Astrocyte (in vitro differentiated cells and primary cell): ENCODE measurements at regions not wholly inside any gene's neighbourhood (a gene's known extent, or its start where the extent isn't known, plus 50 kb on each side); places are given as distances from the start of the nearest gene placed in this dataset.

ENCODE experiments used
- CTCF ChIP-seq: IDR thresholded peaks from 2 replicates; pipeline ENCODE4 v1.5.1; 2011; ENCODE audit warnings: low read depth, mild to moderate bottlenecking, inconsistent platforms, low read length, moderate library complexity; ENCODE audit not compliant: insufficient read depth
- EZH2 ChIP-seq: IDR thresholded peaks from 2 replicates; pipeline ENCODE4 v1.6.1; 2012; ENCODE audit warnings: mild to moderate bottlenecking, low read length, inconsistent platforms; ENCODE audit not compliant: insufficient read depth

- TF ChIP-seq CTCF (no peak), EZH2 (no peak)
These were observed 344.0 kb upstream of the FAT3 start for GRCh38 chr11:91880660-91881059.
